ENCODE measurements at regions not wholly inside any gene's neighbourhood (a gene's known extent, or its start where the extent isn't known, plus 50 kb on each side); places are given as distances from the start of the nearest gene placed in this dataset.
A peak's percentile ranks its signal among the peaks of the same experiment; 100 is the strongest.

- DNase-seq (ENCODE audit: low spot score) = no peak
These were observed 73.9 kb downstream of the CASP3 start for GRCh38 chr4:184575306-184575705.

GRCh38 chr4:184574861-184575260 is 74.4 kb downstream of the CASP3 start:
- DNase-seq (ENCODE audit: low spot score) = no peak

- no peak for DNase-seq (ENCODE audit: low spot score)
These were observed 75.5 kb downstream of the CASP3 start for GRCh38 chr4:184573701-184574100.

- no peak for DNase-seq (ENCODE audit: low spot score)
These were observed 80.5 kb downstream of the CASP3 start for GRCh38 chr4:184568770-184569169.

- DNase-seq (ENCODE audit: low spot score) = no peak
These were observed 85.6 kb downstream of the CASP3 start for GRCh38 chr4:184563621-184564020.

- DNase-seq (ENCODE audit: low spot score) = no peak
These were observed 84.6 kb upstream of the IRF2 start for GRCh38 chr4:184558996-184559395.

GRCh38 chr4:184553891-184554290 is 79.5 kb upstream of the IRF2 start:
- DNase-seq (ENCODE audit: low spot score) = no peak

GRCh38 chr4:184550476-184550875 is 76.1 kb upstream of the IRF2 start:
- DNase-seq (ENCODE audit: low spot score) = no peak

- DNase-seq (ENCODE audit: low spot score) = no peak
These were observed 74.4 kb upstream of the IRF2 start for GRCh38 chr4:184548648-184549341.

- no peak for DNase-seq (ENCODE audit: low spot score)
These were observed 73.9 kb upstream of the IRF2 start for GRCh38 chr4:184548316-184548647.

GRCh38 chr4:184544788-184545409 is 70.5 kb upstream of the IRF2 start:
- no peak for DNase-seq (ENCODE audit: low spot score)

GRCh38 chr4:184541907-184542306 is 67.6 kb upstream of the IRF2 start:
- no peak for DNase-seq (ENCODE audit: low spot score)

GRCh38 chr4:184540307-184540706 is 66.0 kb upstream of the IRF2 start:
- no peak for DNase-seq (ENCODE audit: low spot score)

GRCh38 chr4:184538023-184538599 is 63.8 kb upstream of the IRF2 start:
- peak; percentile 99 for DNase-seq (ENCODE audit: low spot score)

GRCh38 chr4:184537269-184538022 is 63.1 kb upstream of the IRF2 start:
- peak; percentile 97 for DNase-seq (ENCODE audit: low spot score)

- DNase-seq (ENCODE audit: low spot score) = peak; percentile 68
These were observed 62.5 kb upstream of the IRF2 start for GRCh38 chr4:184536881-184537248.

GRCh38 chr4:184536065-184536880 is 61.9 kb upstream of the IRF2 start:
- no peak for DNase-seq (ENCODE audit: low spot score)

- peak; percentile 49 for DNase-seq (ENCODE audit: low spot score)
These were observed 60.4 kb upstream of the IRF2 start for GRCh38 chr4:184534511-184535391.

- DNase-seq (ENCODE audit: low spot score) = no peak
These were observed 59.6 kb upstream of the IRF2 start for GRCh38 chr4:184533908-184534307.

- no peak for DNase-seq (ENCODE audit: low spot score)
These were observed 56.7 kb upstream of the IRF2 start for GRCh38 chr4:184531008-184531407.

- peak; percentile 81 for DNase-seq (ENCODE audit: low spot score)
These were observed 54.9 kb upstream of the IRF2 start for GRCh38 chr4:184529283-184529682.
